Tibial nerve (tissue), 4 donors: ENCODE measurements at regions not wholly inside any gene's neighbourhood (a gene's known extent, or its start where the extent isn't known, plus 50 kb on each side); places are given as distances from the start of the nearest gene placed in this dataset.
"Not testable (repeated sequence)": the region's sequence is repeated elsewhere in the genome, so short reads cannot be mapped to it uniquely, and the experiment has no call there.

ENCODE experiments used
- DNase-seq, 2 donors: peaks; one replicate each; pipeline ENCODE4 v3.0.0-alpha.2; 2019; ENCODE audit warnings: low spot score in 2 of 2
- H3K27ac ChIP-seq, 4 donors: fragments of 200-600 bp; sonication (generic) in 3 of 4; one replicate each; pipeline ENCODE4 v1.5.1; 2017 to 2019; ENCODE audit warnings: mild to moderate bottlenecking in 1 of 4
- H3K27me3 ChIP-seq, 2 donors: fragments of 200-600 bp; sonication (generic) in 1 of 2; one replicate each; pipeline versions ENCODE4 v1.5.1 to v1.6.0; 2017 to 2019
- H3K36me3 ChIP-seq, 3 donors: fragments of 200-600 bp; sonication (generic); one replicate each; pipeline ENCODE4 v1.5.1; 2018 to 2019
- H3K4me1 ChIP-seq, 4 donors: fragments of 200-600 bp; sonication (generic) in 3 of 4; one replicate each; pipeline ENCODE4 v1.5.1; 2017 to 2019
- H3K4me3 ChIP-seq, 4 donors: fragments of 200-600 bp; sonication (generic) in 3 of 4; one replicate each; pipeline ENCODE4 v1.5.1; 2017 to 2019; ENCODE audit warnings: mild to moderate bottlenecking in 1 of 4, moderate library complexity in 1 of 4
- H3K9me3 ChIP-seq, 4 donors: fragments of 200-600 bp; sonication (generic) in 3 of 4; one replicate each; pipeline ENCODE4 v1.5.1; 2017 to 2019
- CTCF ChIP-seq, 5 experiments: fragments of 200-600 bp in 3 of 5; fragments of 450-650 bp in 2 of 5; sonication (generic) in 3 of 5; IDR thresholded peaks; one replicate each; pipeline ENCODE4 v1.5.1; 2016 to 2019; ENCODE audit warnings: antibody characterized with exemption in 5 of 5, mild to moderate bottlenecking in 3 of 5, moderate library complexity in 2 of 5
- EP300 ChIP-seq, 2 donors: sonication (generic); formaldehyde crosslinking; IDR thresholded peaks; one replicate each; pipeline ENCODE4 v1.6.1; 2017; ENCODE audit warnings: antibody characterized with exemption in 2 of 2, mild to moderate bottlenecking in 1 of 2
- POLR2A ChIP-seq, 2 donors: fragments of 450-650 bp; IDR thresholded peaks; one replicate each; pipeline ENCODE4 v1.6.1; 2017; ENCODE audit warnings: antibody characterized with exemption in 2 of 2, mild to moderate bottlenecking in 2 of 2, moderate library complexity in 2 of 2
- WGBS, 2 donors: methylation state at CpG; one replicate each; pipeline ENCODE4 v1.1.5; 2018; 5-methylcytosine and 5-hydroxymethylcytosine counted together

DNA sequence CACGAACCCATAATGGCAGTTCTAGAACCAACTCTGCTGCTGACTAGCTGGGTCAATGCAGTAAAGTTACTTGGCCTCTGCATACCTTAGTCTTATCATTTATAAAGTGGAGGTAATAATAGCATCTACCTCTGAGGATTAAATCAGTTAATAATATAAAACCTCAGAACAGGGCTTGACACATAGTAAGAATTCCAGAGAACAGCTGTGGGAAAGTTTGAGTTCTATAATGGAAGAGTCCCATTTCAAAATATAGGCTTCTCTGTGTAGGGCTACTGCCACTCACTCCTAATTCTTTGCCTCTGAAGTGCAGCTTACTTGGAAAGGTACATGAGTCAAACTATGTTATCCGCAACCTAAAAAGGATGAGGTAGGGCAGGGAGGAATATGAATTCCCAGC is 269.2 kb upstream of the PRKD1 start:
- Histone ChIP-seq H3K36me3 (no peaks in the 10 kb centered on the region), H3K27me3 (no peaks in the 10 kb centered on the region)
- 91 to 94% methylated on average over 2 of the region's 2 CpGs for WGBS, 2 donors

DNA sequence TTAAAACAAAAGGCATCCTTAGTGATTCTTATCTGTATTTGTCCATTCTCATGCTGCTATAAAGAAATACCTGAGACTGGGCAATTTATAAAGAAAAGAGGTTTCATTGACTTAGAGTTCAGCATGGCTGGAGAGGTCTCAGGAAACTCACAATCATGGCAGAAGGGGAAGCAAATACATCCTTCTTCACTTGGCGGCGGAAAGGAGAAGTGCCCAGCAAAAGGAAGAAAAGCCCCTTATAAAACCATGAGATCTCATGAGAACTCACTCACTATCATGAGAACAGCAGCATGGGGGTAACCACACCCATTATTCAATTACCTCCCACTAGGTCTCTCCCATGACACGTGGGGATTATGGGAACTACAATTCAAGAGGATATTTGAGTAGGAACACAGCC is 271.1 kb upstream of the PRKD1 start:
- not testable (repeated sequence) for DNase-seq, H3K27ac ChIP-seq, H3K9me3 ChIP-seq, H3K36me3 ChIP-seq, H3K27me3 ChIP-seq, H3K4me3 ChIP-seq
- H3K4me1 ChIP-seq = peaks cover 0 to 18% (median 5%) of the 10 kb centered on the region in 4 donors
- 68 to 78% methylated on average over 3 of the region's 3 CpGs for WGBS, 2 donors

More for the DNA sequence above, 269.2 kb upstream of the PRKD1 start:
- no peak for DNase-seq
- no peak overlapping the region for H3K27ac ChIP-seq
- no peak for TF ChIP-seq POLR2A (IDR thresholded peaks at IDR 0.05)
- no peak for TF ChIP-seq CTCF (IDR thresholded peaks at IDR 0.05)
- TF ChIP-seq EP300 (IDR thresholded peaks at IDR 0.05) = no peak
- H3K4me1 ChIP-seq = peaks cover 0 to 20% (median 6%) of the 10 kb centered on the region in 4 donors
- no peaks in the 10 kb centered on the region for H3K9me3 ChIP-seq
- no peak overlapping the region for H3K4me3 ChIP-seq

GRCh38 chr14:30204431-30204980 is 276.9 kb upstream of the PRKD1 start:
- no peak for DNase-seq
- H3K27ac ChIP-seq = no peak overlapping the region
- no peaks in the 10 kb centered on the region for H3K9me3 ChIP-seq
- WGBS, 2 donors = 95 to 96% methylated on average over 2 of the region's 2 CpGs
- H3K4me3 ChIP-seq = no peak overlapping the region
- no peak for TF ChIP-seq CTCF (IDR thresholded peaks at IDR 0.05)
- TF ChIP-seq POLR2A (IDR thresholded peaks at IDR 0.05) = no peak
- no peak for TF ChIP-seq EP300 (IDR thresholded peaks at IDR 0.05)
- H3K27me3 ChIP-seq = no peaks in the 10 kb centered on the region
- no peaks in the 10 kb centered on the region for H3K4me1 ChIP-seq
- no peaks in the 10 kb centered on the region for H3K36me3 ChIP-seq

DNA sequence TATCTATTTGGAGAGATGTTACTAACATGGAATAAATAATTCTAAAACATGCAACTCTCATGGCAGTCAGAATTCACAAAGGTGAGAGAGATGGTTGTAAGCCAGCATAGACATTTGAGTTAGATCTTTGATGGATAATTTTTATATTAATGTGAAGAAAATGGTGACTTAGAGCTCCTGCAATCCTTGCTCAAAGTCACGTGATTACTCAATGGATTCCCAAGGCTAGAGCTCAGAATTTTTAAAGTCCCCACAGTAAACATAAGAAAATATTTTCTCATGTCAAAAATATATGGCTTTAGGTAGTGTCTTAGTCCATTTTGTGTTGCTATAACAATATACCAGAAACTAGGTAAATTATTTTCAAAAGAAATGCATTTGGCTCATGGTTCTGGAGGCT is 281.5 kb upstream of the PRKD1 start:
- no peak overlapping the region for H3K4me3 ChIP-seq
- no peak overlapping the region for H3K27ac ChIP-seq
- DNase-seq = no peak
- no peaks in the 10 kb centered on the region for H3K27me3 ChIP-seq
- no peaks in the 10 kb centered on the region for H3K9me3 ChIP-seq
- TF ChIP-seq POLR2A (IDR thresholded peaks at IDR 0.05) (no peak), EP300 (IDR thresholded peaks at IDR 0.05) (no peak), CTCF (IDR thresholded peaks at IDR 0.05) (no peak)
- H3K4me1 ChIP-seq = no peaks in the 10 kb centered on the region
- WGBS, 2 donors = 86 to 88% methylated on average over 1 of the region's 1 CpG
- H3K36me3 ChIP-seq = no peaks in the 10 kb centered on the region

GRCh38 chr14:30210630-30211029 is 283.0 kb upstream of the PRKD1 start:
- H3K36me3 ChIP-seq = no peaks in the 10 kb centered on the region
- H3K27ac ChIP-seq = no peak overlapping the region
- H3K9me3 ChIP-seq = no peaks in the 10 kb centered on the region
- no peaks in the 10 kb centered on the region for H3K4me1 ChIP-seq
- no peaks in the 10 kb centered on the region for H3K27me3 ChIP-seq
- TF ChIP-seq EP300 (IDR thresholded peaks at IDR 0.05) = no peak
- no peak for TF ChIP-seq CTCF (IDR thresholded peaks at IDR 0.05)
- TF ChIP-seq POLR2A (IDR thresholded peaks at IDR 0.05) = no peak
- no peak overlapping the region for H3K4me3 ChIP-seq
- 94 to 97% methylated on average over 4 of the region's 4 CpGs for WGBS, 2 donors
- no peak for DNase-seq

GRCh38 chr14:30211326-30211725 is 283.7 kb upstream of the PRKD1 start:
- no peak for TF ChIP-seq EP300 (IDR thresholded peaks at IDR 0.05)
- TF ChIP-seq POLR2A (IDR thresholded peaks at IDR 0.05) = no peak
- no peak for TF ChIP-seq CTCF (IDR thresholded peaks at IDR 0.05)
- no peak overlapping the region for H3K27ac ChIP-seq
- H3K36me3 ChIP-seq = no peaks in the 10 kb centered on the region

More at GRCh38 chr14:30211326-30211725, 283.7 kb upstream of the PRKD1 start:
- no peaks in the 10 kb centered on the region for H3K9me3 ChIP-seq
- no peak for DNase-seq
- H3K4me3 ChIP-seq = no peak overlapping the region
- no peaks in the 10 kb centered on the region for H3K4me1 ChIP-seq
- no peaks in the 10 kb centered on the region for H3K27me3 ChIP-seq
